Fibroblast of gingiva (primary cell): ENCODE measurements at regions not wholly inside any gene's neighbourhood (a gene's known extent, or its start where the extent isn't known, plus 50 kb on each side); places are given as distances from the start of the nearest gene placed in this dataset.
"Not testable (repeated sequence)": the region's sequence is repeated elsewhere in the genome, so short reads cannot be mapped to it uniquely, and the experiment has no call there.

Experiments used
- DNase-seq: peaks from one replicate; pipeline ENCODE4 v3.0.0-alpha.2; 2011; ENCODE audit warnings: low read depth

DNA sequence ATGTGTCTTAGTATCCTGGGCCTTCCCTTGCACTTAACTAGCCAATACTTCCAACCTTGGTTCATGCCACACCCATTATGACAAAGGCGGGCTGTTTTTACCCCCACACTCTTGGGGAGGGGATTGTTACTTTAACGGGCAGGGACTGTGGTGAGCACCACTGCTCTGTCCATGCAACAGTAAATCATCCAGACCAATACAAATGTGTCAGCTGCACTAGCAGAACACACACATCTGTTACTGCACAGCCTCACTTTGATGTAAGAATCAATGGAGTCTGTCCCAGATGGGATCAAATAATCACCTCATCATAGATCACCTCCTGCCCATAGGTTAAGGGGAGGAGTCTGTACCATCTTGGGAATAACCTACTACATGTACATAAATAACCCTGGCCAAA, 58.1 kb downstream of the NPAP1 start:
- DNase-seq = no peak

DNA sequence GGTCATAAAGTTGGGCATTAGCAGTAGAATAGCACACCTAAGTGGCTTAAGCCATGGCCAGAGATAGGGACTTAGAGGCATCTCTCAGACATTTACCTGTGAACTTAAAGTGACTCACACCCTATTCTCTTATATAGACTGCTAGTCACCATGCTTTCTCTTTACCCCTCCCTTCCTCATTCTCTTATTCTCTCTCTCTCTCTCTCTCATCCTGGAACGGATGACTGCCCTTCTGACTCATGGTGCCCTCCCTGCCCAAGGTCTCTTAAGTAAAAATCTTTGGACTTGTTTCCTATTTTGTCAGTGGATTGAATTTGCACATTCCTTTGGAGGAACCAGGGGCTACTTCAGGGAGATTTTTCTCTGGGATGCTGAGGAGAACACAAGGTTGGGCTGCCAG, 58.8 kb downstream of the NPAP1 start:
- no peak for DNase-seq

DNA sequence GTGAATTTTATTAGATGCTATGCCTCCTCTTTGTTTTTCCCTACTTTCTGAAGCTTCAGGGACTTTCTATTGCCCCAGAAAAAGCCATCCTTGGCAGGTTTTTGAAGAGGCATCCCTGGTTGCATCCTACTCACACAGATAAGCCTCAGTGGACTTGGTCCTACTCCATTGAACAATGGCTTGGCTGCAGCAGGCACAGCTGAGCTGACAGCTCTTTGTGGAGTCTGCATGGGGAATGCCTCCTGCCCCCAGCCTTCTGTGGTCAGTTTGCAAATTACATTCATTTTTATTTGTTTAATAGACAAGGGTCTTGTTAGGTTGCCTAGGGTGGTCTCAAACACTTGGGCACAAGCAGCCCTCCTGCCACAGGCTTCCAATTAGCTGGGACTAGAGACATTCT, 69.7 kb downstream of the NPAP1 start:
- DNase-seq = no peak

DNA sequence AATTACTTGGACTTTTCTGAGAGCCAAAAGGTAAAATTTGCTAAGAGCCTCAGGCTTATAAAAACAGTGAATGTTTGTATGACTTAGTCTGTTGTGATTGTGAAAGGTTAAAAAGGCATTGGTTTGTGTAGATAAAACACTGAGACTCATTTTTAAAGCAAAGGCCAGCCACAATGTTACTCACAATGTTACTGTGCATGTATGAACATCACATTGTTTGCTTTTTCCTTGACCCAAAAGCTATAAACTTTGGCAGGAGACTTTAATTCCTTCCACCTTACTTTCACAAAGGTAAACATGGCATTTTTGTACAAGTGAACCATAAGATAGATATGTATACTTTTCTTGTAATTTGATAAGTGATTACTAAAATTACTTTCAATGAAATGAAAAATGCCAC, 70.5 kb downstream of the NPAP1 start:
- DNase-seq = no peak

DNA sequence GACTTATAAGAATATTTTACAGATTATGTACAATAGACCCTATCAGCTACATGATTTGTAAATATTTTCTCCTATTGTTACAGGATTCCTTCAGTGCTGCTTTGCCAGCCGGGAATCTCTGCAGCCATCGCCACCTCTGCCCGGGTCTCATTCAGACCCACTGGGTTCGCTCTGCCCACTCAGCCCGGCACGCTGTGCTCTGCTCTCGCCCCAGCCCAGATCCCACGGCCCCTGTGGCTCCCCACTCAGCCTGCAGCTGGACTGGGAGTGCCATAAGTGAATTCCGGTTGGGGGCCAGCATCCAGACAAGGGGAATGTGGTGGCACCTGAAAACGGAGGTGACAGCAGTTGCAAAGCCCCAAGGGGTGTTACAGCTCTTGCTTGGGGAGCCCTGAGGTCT, 71.8 kb downstream of the NPAP1 start:
- DNase-seq = no peak

DNA sequence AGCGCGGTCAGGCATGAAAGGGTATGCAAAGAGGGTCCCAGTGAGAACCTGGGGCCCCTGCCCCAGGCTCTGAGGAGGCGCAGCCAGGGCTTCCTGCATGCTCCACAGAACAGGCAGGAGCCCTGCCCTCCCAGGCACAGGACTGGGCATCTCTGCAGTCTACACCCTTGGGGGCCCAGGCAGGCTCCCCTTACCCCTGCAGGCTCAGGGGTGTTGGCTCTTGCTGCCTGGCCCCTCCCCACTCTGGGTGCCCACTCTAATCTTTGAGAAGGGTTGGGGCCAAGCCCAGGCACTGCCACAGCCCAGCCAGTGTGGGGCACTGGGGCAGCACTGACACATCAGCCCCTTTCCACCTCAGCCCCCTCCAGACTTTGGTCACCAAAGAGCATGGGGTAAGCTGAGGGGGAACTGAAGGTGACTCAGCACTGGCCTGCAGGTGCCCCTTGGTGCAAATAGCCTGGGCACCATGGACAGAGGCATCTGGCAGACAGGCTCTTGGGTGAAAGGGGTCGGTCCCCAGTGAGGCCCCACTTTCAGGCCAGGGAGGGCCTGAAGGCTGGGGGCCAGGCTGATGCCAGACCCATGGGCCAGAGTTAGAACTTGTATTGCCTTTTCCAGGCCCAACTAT, 73.4 kb downstream of the NPAP1 start:
- no peak for DNase-seq

DNA sequence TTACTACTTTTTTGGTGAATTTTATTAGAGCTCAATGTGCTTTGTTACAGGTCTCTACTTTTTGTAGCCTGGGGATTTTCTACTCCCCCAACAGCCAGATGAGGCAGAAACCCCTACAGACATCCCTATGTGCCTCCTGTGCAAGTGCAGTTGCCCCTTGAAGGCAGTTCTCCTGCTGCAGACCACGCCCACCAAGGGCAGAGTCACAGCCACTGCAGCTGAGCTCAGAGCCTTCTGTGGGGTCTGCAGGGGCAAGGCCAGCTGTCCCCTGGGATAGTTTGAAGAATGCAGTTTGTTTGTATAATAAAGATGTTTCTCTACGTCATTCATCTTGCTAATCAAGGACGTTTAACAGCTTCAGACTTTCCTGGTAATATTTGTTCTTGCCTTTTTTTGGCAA, 76.8 kb downstream of the NPAP1 start:
- DNase-seq = no peak

DNA sequence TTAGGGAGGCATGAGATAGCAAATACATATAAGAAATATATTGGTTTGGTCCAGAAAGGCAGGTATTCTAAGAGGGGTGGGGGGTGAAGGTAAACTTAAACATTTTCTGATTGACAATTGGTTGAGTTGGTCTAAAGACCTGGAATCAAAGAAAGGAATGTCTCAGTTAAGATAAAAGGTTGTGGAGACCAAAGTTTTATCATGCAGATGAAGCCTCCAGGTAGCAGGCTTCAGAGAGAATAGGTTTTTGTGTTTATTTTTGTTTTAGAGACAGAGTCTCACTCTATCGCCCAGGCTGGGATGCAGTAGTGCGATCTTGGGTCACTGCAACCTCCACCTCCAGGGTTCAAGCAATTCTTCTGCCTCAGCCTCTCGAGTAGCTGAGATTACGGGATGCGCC, 80.5 kb downstream of the NPAP1 start:
- DNase-seq = no peak

DNA sequence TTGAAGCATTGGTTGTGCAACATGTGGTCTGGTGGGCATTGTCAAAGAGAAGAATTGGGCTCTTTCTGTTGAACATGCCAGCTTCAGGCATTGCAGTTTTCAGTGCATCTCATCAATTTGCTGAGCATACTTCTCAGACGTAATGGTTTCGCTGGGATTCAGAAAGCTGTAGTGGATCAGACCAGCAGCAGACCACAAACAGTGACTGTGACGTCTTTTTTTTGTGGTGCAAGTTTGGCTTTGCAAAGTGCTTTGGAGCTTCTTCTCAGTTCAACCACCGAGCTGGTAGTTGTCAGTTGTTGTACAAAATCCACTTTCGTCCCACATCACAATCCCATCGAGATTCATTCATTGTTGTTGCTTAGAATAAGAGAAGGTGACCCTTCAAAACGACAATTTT, 84.5 kb downstream of the NPAP1 start:
- DNase-seq = no peak

DNA sequence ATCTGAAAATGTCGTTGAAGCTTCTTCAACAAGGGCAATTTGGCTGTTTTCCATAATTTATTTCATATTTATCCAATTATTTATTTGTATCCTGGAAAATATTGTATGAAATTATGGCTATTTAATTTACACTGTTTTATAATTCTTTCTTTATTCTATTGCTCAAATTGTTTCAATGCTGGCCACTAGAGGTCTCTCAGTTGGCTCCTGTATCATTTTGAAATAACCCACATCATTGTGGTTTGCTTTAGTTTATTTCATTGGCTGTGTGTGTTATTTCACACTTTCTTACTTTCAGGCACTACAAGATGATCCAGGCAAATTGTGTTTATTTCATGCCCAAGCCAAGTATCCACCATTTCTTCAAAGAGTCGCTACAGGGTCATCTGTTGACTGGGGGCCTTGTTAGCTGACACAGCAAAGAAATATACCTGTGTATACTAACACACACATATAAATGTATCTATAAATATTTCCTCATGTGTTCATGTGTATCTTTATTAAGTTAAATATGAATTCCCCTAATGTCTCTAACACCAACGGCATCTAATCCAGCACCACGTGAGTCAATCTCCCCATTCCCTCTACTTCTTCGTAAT, 86.2 kb downstream of the NPAP1 start:
- DNase-seq = no peak

DNA sequence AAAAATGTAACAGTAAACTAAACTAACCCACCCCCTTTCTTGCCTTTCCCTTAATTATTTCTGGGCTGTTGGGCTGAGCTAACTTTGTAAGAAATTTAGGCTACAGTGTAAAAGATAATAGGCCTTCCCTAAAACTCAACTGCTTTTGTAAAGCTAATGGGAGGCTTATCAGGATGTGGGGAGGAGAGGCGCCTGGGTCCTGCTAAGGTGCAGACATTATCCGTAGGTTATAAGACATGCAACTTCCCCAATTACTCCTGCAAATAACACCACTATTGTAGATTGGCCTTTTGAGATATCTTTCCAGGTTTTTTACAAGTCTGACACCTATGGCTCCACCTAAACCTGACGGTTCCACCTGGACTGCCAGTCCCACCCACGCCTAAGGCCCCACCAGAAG, 88.3 kb downstream of the NPAP1 start:
- DNase-seq = no peak

DNA sequence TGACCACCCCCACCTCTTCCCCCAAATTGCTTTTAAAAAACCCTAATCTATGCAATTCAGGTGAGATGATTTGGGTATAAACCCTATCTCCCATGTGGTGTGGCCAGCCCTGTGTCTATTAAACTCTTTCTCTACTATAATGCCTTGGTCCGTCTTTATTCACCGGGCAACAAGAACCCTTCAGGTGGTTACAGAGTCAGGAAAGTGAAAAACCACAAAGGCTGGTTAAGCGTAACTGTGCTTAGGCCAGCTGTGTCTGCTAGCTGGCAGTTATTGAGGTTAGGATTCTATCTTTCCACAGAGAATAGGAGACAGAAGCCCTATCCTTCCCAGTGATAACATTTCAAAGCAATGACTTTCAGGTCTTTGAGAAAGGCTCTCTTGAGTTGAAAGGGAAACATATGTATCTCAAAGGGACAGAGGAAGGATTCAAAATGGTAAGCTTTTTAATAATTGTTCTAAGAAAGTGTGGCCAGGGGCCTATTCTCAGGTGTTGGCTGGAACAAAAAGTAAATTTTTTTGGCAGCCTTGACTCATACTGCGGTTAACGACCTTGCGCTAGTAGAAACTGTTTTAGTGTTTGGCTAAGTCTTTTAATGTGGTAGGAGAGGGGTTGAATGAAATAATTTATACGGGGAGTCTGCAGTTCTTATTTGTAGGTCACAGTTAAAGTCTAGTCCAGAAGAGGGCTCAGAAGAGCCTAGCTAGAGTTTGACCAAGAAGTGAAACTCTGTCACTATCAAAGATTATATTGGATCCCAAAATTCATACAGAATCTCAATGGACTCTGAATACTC, 89.0 kb downstream of the NPAP1 start:
- no peak for DNase-seq

DNA sequence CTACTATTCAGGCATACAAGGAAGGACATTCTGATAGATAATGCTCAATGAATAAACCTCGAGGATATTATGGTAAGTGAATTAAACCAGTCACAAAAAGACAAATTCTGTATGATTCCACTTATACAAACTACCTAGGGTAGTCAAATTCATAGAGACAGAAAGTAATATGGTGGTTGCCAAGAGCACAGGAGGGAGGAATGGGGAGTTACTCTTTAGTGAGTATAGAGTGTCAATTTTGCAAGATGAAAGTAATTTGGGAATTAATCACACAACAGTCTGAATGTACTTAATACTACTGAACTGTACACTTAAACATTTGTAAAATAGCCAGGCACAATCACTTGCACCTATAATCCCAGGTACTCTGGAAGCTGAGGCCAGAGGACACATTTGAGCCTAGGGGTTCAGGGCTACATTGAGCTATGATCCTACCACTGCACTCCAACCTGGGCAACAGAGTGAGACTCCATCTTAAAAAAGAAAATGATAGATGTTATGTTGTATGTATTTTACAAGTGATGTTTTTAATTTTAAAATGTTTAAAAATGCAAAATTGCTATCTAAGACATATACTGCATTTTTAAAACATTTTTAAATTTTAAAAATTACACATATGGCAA, 91.0 kb downstream of the NPAP1 start:
- no peak for DNase-seq

DNA sequence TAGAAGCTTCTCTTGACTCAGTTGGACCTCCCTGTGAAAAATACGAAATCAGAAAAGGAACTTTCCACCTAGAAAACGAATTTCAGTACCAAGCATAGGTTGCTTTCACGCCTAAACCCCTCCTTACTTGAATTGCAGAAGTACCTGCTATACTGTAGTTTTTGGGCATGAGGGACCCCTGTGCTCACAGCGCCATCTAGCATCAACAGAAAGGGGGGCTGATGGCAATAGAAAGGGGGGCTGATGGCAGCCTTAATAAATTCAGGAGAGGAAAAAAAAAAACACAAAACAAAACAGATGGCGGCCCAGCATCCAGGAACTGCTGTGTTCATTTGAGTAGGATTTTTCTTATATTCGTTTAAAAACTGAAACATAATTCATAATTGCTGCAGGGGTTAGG, 96.7 kb downstream of the NPAP1 start:
- DNase-seq = no peak

DNA sequence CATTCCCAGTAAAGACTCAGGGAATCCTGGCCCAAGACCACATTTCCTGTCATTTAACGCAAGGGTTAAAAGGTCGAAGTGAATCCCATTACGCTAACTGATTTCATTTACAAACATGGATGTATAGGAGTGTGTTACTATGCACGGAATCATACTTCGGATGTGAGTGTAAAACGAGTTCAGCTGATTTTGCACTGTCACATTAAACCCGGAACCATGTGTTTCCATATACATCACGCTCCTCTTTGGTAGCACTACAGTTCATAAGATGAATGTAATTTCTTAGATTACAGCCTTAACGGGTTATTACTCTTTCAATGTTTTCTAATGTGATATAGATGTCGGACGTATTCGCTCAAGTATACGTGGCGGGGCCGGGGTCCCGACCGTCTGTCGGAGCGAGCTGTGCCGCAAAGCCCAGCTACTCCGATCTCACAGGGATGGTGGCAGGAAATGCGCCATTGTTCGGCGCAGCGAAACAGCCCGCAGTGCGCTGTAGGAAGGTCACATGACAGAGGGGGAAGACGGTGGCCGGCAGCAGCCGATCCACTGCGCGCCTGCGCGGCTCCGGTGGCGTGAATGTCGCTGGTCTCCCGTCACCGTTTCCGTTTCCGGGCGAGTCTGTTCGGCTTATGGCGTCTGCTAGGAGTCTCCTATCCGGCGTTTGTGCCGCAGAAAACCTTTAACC, 97.3 kb downstream of the NPAP1 start:
- DNase-seq = peak; percentile 62

DNA sequence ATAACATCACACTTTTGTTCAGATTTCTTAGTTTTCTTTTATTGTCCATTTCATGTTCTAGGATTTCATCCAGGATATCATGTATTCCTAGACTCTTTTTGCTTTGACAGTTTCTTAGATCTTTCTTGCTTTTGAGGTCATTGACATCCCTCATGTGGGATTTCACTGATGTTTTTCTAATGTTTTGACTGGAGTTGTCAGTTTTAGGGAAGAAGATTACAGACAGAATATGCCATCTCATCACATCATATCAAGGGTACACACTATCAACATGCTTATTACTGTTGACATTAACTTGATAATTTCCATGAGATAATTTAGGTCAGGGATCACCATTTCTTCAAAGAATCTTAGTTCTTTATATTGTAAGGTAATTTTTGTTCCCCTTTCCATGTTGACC, 101.7 kb downstream of the NPAP1 start:
- DNase-seq = no peak

DNA sequence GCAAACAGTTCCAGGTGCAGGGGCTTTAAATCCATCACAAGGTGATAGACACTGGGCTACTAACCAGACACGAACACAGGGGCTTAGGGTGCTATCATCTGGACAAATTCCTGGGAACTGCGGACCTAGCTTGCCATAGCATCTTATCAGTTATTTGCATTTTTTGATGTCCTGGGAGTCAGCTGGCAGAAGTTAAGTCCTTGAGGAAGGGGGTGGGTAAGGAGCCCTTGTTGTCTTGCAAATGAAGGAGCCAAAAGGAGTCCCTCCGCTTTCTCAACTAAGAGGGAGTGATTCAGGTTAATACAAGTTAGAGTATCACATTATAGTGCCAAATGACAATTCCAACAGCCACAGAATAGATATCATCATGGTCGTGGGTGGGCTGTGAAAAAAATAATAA, 108.9 kb downstream of the NPAP1 start:
- DNase-seq = no peak

DNA sequence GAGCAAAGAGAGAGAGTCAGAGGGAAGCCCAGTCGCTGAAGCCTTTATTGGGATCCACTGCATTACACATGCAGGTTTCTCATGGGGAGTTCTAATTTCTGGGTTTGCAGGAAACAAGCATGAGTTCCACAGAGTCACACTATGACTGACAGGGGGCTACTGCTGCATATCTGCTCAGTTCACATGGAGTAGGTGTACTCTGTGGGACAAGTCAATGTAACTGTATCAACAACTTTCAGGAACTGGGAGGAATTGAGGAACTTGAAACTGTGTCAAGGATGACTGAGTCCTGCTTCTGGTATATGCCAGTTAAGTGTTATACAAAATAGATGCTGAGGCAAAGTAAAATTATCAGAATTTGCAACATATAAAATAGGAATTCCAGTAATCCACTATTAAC, 110.8 kb downstream of the NPAP1 start:
- DNase-seq = no peak

DNA sequence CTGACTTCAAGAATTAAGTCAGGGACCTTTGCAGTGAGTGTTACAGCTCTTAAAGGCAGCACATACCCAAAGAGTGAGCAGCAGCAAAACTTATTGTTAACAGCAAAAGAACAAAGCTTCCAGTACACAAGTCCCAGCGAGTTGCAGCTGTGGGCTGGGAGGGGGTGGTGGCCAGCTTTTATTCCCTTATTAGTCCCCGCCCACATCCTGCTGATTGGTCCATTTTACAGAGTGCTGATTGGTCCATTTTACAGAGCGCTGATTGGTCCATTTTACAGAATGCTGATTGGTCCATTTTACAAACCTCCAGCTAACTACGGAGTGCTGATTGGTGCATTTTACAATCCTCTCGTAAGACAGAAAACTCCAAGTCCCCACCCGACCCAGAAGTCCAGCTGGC, 127.0 kb downstream of the NPAP1 start:
- not testable (repeated sequence) for DNase-seq

DNA sequence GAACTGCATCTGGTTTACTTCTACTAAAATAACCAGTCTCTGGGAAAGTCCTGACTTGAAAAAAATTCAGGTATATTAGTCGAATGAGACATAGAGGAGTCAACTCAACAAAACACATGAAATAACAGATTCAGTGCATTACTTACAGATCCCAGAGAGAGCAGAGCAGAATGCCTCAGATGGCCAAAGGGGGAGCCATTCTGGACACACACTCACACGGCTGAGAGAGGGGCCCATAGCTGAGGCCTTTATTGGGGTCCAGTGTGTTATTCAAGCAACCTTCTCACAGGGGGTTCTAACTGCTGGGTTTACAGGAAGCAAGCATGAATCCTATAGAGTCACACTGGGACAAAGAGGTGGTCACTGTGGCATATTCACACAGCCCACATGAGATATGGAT, 135.1 kb upstream of the SNRPN start:
- DNase-seq = no peak

DNA sequence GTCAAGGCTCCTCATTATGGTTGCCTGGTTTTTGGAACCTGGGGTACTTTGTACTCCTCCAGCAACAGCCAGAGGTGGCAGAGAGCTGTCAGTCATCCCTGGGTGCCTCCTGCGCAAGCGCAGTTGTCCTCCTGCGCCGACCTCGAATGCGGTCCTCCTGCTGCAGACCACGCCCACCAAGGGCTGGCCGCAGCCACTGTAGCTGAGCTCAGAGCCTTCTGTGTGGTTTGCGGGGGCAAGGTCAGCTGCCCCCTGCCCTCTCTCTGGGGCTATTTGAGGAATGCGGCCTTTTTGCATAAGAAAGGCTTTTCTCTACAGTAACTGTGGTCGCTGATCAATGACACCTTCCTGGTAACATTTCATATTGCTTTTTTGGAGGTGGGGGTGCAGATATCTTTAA, 131.3 kb upstream of the SNRPN start:
- DNase-seq = no peak

DNA sequence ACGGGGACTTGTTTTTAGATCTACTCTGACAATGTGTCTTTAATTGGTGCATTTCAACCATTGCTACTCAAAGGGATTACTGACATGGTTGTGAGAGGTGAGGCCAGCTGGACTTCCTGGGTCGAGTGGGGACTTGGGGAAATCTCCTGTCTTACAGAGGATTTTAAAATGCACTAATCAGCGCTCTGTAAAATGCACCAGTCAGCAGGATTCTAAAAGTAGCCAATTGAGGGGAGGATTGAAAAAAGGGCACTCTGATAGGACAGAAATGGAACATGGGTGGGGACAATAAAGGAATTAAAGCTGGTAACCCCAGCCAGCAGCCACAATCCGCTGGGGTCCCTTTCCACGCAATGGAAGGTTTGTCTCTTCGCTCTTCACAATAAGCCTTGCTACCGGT, 122.5 kb upstream of the SNRPN start:
- DNase-seq = no peak

DNA sequence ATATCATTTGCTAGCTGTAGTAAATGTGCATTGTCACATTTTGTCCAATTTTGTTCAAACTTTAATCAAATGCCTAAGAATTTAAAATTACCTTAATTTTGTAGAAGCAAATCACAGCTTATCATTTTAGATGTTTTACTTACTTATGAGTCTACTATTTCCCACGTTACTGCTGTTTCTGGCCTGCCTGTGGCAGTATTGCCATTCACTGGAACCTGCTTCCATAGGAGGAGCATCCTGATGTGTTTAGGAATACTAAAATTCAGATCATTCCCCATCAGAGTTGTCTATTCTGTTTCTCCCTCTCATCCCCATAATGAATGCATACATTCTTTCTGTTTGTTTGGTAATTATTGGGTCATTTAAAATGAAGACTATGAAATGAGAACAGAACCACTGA, 119.5 kb upstream of the SNRPN start:
- no peak for DNase-seq
